ENCODE measurements at regions not wholly inside any gene's neighbourhood (a gene's known extent, or its start where the extent isn't known, plus 50 kb on each side); places are given as distances from the start of the nearest gene placed in this dataset.
A peak's percentile ranks its signal among the peaks of the same experiment; 100 is the strongest.

DNA sequence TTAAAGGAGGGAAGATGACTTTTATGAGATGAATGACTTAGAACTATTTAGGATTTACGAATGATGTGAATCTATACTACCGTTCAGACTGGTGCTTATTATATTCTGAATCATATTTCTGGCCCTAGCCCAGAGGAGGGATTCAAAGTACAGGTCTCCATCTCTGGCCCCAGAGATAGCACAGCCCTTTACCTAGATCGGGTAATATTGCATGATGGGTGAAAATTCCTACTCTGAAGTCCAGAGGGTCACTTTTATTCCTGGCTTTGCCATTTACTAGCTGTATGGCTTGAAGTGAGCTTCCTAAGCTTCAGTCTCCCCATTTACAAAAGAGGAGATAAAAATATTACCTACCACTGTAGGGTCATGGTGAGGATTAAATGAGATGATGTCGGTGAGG, 135.8 kb upstream of the OSR1 start:
- TF ChIP-seq, protein P1, sequence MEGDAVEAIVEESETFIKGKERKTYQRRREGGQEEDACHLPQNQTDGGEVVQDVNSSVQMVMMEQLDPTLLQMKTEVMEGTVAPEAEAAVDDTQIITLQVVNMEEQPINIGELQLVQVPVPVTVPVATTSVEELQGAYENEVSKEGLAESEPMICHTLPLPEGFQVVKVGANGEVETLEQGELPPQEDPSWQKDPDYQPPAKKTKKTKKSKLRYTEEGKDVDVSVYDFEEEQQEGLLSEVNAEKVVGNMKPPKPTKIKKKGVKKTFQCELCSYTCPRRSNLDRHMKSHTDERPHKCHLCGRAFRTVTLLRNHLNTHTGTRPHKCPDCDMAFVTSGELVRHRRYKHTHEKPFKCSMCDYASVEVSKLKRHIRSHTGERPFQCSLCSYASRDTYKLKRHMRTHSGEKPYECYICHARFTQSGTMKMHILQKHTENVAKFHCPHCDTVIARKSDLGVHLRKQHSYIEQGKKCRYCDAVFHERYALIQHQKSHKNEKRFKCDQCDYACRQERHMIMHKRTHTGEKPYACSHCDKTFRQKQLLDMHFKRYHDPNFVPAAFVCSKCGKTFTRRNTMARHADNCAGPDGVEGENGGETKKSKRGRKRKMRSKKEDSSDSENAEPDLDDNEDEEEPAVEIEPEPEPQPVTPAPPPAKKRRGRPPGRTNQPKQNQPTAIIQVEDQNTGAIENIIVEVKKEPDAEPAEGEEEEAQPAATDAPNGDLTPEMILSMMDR (IDR thresholded peaks at IDR 0.05): no peak

DNA sequence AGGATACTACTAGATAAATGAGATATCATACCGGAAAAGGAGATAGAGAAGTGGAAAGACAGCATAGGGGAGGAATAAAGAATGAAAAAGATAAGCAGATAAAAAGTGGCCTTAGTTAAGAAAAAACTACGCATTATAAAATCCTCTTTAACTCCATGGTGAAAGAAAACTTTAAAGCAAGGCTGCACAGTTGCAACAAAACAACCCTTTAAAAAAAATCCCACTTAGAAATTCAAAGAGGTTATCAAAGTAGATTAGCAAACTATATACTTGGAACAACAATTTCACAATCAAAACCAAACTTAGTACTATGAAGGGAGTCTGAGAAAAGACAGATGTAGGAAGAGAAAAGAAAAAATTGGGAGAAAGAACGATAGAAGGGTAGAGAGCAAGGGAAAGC, 133.4 kb upstream of the OSR1 start:
- Histone ChIP-seq H3K4me3 (no peak overlapping the region), H3K27ac (no peak overlapping the region)
- no peak for DNase-seq (ENCODE audit: low spot score)
- TF ChIP-seq, protein P1 (IDR thresholded peaks at IDR 0.05): no peak

More for the DNA sequence above, 135.8 kb upstream of the OSR1 start:
- no peak overlapping the region for H3K27ac ChIP-seq
- H3K4me3 ChIP-seq: no peak overlapping the region
- DNase-seq (ENCODE audit: low spot score): no peak

DNA sequence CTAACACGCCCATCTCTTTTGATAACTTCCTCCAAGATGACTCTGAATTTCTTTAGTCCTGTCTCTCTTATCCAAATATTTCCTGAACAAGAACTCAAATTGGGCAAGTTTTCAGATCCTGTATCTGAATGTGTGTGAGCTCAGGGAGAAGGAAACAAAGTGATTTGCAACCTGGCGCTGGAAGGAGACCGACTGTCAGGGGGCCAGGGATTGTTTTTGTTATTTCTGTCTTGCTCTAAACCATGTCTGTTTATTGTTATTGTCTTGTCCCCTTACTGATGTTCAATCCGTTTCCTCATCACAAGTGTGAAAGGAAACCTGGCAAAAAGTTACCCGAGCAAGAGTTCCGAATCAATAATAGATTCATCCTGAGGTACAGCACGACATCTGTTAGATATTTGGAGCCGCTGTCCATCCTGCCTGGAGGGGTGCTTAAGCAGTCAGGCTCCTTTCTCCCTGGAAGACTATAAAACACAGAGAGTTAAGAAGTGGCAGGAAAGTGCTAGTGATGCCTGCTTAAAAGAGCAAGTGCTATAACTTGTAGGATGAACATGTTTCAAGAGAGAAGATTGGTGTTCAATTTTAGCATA, 132.5 kb upstream of the OSR1 start:
- TF ChIP-seq, protein P1 (IDR thresholded peaks at IDR 0.05): no peak
- no peak for DNase-seq (ENCODE audit: low spot score)
- Histone ChIP-seq H3K4me3 (no peak overlapping the region), H3K27ac (peak overlapping the region in 1 of 2 donors; percentile 3)

DNA sequence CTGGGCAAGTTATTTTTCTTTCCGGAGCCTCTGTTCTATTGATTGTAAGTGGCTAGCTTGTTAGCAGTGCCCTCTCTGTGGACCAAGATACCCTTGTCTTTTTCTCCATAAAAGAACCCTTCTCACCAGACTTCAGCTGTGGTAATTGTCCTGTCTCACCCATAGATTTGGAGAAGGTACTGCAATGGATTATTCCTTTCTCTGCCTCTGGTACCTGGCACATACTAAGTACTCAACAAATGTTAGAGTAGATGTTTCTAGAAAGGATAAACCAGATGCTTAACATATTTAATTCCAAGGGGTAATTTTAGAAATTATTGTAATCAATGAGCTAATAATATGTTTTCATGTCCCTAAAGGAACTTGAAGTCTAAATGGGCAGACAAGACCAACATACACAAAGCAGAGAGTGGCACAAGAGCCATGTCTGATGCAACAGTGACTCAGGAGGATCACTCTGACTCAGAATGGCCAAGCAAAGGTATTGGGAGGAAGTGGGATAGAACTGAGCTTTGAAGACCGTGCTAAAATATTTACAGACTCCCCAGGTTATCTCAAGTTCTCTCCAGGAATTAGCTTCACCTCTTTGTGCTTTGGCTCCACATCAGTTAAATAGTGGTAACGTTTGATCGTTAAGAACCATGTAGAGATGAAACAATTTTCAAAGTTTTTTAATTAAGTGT, 129.7 kb upstream of the OSR1 start:
- TF ChIP-seq, protein P1 (IDR thresholded peaks at IDR 0.05): no peak
- Histone ChIP-seq H3K4me3 (no peak overlapping the region), H3K27ac (no peak overlapping the region)
- no peak for DNase-seq (ENCODE audit: low spot score)

DNA sequence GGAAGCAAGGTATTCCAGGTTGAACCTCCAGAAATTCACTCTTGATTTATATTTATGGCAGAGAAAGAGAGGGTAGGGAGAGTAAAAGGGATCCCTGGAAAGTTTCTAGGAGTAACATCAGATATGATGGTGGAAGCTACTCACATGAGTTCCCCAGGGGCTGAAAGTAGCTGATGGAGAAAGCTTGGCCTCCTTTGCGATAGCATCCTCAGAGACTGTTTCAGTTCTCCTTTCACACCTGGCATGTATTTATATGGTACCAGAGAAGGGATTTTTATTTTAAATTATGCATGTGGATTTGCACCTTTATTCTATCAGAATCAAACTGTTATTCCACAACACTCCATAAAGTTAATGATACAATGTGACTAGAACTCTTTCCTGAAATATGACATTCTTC, 126.3 kb upstream of the OSR1 start:
- H3K27ac ChIP-seq: no peak overlapping the region
- DNase-seq (ENCODE audit: low spot score): no peak
- H3K4me3 ChIP-seq: no peak overlapping the region
- TF ChIP-seq, protein P1 (IDR thresholded peaks at IDR 0.05): no peak

DNA sequence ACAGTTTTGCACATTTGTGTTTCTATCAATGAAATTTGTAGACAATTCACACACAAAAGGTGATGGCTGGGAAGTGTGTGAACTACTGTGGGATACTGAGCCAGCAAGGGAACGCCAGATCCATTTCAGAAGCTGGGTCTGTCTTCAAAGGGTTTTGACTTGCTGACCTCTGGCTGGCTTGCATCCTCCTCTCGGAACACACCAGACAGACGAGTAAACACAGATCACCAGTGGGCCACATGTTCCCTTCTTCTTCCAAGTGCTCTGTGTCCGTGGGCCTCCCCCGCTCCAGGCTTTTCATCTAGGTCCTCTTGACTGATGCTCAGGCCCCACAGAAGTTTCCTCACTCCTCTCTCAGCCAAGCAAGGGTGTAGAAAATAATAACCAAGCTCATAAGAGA, 122.2 kb upstream of the OSR1 start:
- TF ChIP-seq, protein P1 (IDR thresholded peaks at IDR 0.05): no peak
- no peak for DNase-seq (ENCODE audit: low spot score)
- Histone ChIP-seq H3K4me3 (no peak overlapping the region), H3K27ac (no peak overlapping the region)

DNA sequence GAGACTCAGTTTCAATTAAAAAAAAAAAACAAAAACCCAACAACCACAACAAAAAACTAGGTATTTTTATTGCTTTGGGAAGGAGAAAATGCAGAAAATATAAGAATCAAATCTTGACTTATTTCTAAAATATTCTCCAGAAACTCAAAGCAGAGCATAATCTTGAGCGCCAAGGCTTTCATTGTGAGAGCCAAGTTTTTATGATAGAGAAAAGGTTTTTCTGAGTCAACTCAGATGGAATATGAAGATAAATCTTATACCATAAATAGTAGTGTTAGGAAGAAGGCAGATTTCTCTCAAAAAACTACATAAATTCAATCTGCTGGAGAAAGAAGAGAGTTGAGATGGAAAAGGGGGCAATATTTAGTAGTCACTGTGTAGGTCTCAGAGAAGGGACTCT, 121.2 kb upstream of the OSR1 start:
- Histone ChIP-seq H3K27ac (no peak overlapping the region), H3K4me3 (no peak overlapping the region)
- DNase-seq (ENCODE audit: low spot score): no peak
- TF ChIP-seq, protein P1 (IDR thresholded peaks at IDR 0.05): no peak
